Neural progenitor cell (in vitro differentiated cells): ENCODE measurements at regions not wholly inside any gene's neighbourhood (a gene's known extent, or its start where the extent isn't known, plus 50 kb on each side); places are given as distances from the start of the nearest gene placed in this dataset.

ENCODE experiments used
- DNase-seq: peaks from one replicate; pipeline ENCODE4 v3.0.0-alpha.2; 2016; ENCODE audit warnings: low spot score
- H2AFZ ChIP-seq: fragments of 200-600 bp; sonication (generic); replicated peaks from 2 replicates; pipeline ENCODE4 v1.6.1; 2016; ENCODE audit warnings: antibody characterized with exemption
- H3F3A ChIP-seq: fragments of 200-600 bp; sonication (generic); 2 replicates; pipeline ENCODE4 v1.6.1; 2016; ENCODE audit warnings: antibody characterized with exemption, low read depth
- H3K27ac ChIP-seq: fragments of 200-600 bp; sonication (generic); 2 replicates; pipeline ENCODE4 v1.5.1; 2016; ENCODE audit warnings: mild to moderate bottlenecking
- H3K27me3 ChIP-seq: fragments of 200-600 bp; sonication (generic); 2 replicates; pipeline ENCODE4 v1.6.1; 2016; ENCODE audit warnings: mild to moderate bottlenecking, moderate library complexity
- H3K36me3 ChIP-seq: fragments of 200-600 bp; sonication (generic); 2 replicates; pipeline ENCODE4 v1.5.1; 2016
- H3K4me1 ChIP-seq: fragments of 200-600 bp; sonication (generic); 2 replicates; pipeline ENCODE4 v1.6.1; 2016; ENCODE audit warnings: mixed run types
- H3K4me2 ChIP-seq: fragments of 200-600 bp; sonication (generic); 2 replicates; pipeline ENCODE4 v1.6.1; 2016
- H3K4me3 ChIP-seq: fragments of 200-600 bp; sonication (generic); 2 replicates; pipeline ENCODE4 v1.5.1; 2016
- H3K79me2 ChIP-seq: fragments of 200-600 bp; sonication (generic); 2 replicates; pipeline ENCODE4 v1.6.1; 2016; ENCODE audit warnings: low read depth
- H3K9ac ChIP-seq: fragments of 200-600 bp; sonication (generic); 2 replicates; pipeline ENCODE4 v1.6.1; 2016
- H3K9me3 ChIP-seq: fragments of 200-600 bp; sonication (generic); 2 replicates; pipeline ENCODE4 v1.5.1; 2016; ENCODE audit warnings: low read depth
- H4K20me1 ChIP-seq: fragments of 200-600 bp; sonication (generic); 2 replicates; pipeline ENCODE4 v1.6.1; 2016; ENCODE audit warnings: low read depth
- H3K27ac Mint-ChIP-seq: 3 replicates; pipeline ENCODE4 v1.8.0; 2021; ENCODE audit warnings: mixed read lengths
- H3K27me3 Mint-ChIP-seq: 2 replicates; pipeline ENCODE4 v1.8.0; 2022; ENCODE audit warnings: low read depth, mild to moderate bottlenecking, inconsistent platforms, moderate library complexity, mixed read lengths; ENCODE audit not compliant: insufficient read depth
- H3K36me3 Mint-ChIP-seq: 3 replicates; pipeline ENCODE4 v1.8.0; 2021; ENCODE audit warnings: mixed read lengths
- H3K4me1 Mint-ChIP-seq: 3 replicates; pipeline ENCODE4 v1.8.0; 2021; ENCODE audit warnings: mixed read lengths
- H3K4me3 Mint-ChIP-seq: 3 replicates; pipeline ENCODE4 v1.8.0; 2021; ENCODE audit warnings: mild to moderate bottlenecking, moderate library complexity, mixed read lengths
- H3K9me3 Mint-ChIP-seq: 3 replicates; pipeline ENCODE4 v1.8.0; 2020; ENCODE audit warnings: mixed read lengths
- CTCF ChIP-seq: fragments of 200-600 bp; sonication (generic); IDR thresholded peaks from 2 replicates; pipeline ENCODE4 v1.5.1; 2017; ENCODE audit warnings: antibody characterized with exemption, mild to moderate bottlenecking
- EZH2 ChIP-seq: fragments of 200-600 bp; sonication (generic); IDR thresholded peaks from 2 replicates; pipeline ENCODE4 v1.6.1; 2017; ENCODE audit warnings: antibody characterized with exemption, mild to moderate bottlenecking, moderate library complexity
- EZH2phosphoT487 ChIP-seq: fragments of 200-600 bp; sonication (generic); IDR thresholded peaks from 2 replicates; pipeline ENCODE4 v1.6.1; 2017; ENCODE audit warnings: antibody characterized with exemption

DNA sequence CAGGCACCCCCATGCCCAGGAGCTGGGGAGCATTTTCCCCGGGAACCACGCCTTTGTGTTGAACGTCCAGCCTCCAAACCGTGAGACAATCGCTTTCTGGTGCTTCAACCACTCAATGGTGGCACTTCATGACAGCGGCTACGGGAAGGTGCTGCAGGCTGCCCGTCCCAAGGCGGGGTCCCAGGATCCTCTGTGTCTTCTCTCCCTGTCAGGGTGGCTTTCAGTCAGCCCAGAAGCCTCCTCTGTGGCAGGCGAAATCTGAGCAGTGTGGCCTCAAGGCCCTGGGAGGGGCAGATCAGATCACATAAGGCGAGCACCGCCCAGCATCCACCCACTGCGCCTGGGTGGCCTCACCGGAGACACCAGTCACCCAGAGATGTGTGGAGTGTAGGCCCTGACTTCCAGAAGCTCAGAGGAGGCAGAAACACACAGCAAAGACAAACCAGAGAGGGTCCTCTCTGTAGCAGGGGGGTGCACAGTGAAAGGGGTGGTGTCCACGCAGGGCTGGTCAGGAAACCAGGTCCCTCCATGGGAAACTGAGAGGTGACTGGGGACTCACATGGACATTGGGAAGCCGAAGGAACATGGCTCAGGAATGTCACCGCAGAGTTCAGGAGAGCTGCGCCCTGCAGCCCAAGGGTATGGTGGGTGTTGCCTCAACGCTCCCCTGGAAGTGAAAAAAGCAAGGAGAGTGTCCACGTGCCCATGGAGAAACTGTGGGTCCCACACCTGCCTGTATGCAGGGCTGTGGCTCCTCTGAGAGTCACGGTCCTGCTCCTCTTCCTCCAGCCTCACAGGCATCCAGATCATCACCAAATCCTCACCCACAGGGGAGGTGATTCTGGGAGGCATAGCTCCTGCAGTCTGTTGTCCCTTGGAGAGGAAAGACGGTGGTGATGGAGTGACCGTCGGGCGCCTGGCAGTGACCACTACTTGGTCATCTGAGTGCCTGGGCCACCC is 1420.7 kb downstream of the TBC1D22A start:
- no peak overlapping the region for H2AFZ ChIP-seq

GRCh38 chr22:48182031-48182430 is 1419.6 kb downstream of the TBC1D22A start:
- no peaks in the 10 kb centered on the region for H3K36me3 Mint-ChIP-seq
- no peak for DNase-seq
- H3F3A ChIP-seq: no peaks in the 10 kb centered on the region
- no peak overlapping the region for H3K27ac Mint-ChIP-seq
- H3K36me3 ChIP-seq: no peaks in the 10 kb centered on the region
- no peak overlapping the region for H3K4me3 Mint-ChIP-seq
- H3K27ac ChIP-seq: no peak overlapping the region
- H3K9ac ChIP-seq: no peak overlapping the region
- H4K20me1 ChIP-seq: no peaks in the 10 kb centered on the region
- no peaks in the 10 kb centered on the region for H3K79me2 ChIP-seq
- H3K9me3 ChIP-seq: no peaks in the 10 kb centered on the region
- H3K4me1 ChIP-seq: peaks cover 3% of the 10 kb centered on the region
- no peak overlapping the region for H2AFZ ChIP-seq
- H3K27me3 ChIP-seq: no peaks in the 10 kb centered on the region
- H3K4me3 ChIP-seq: no peak overlapping the region
- peaks cover 3% of the 10 kb centered on the region for H3K9me3 Mint-ChIP-seq
- TF ChIP-seq CTCF (no peak), EZH2 (no peak), EZH2phosphoT487 (no peak)
- H3K4me2 ChIP-seq: no peak overlapping the region
- peaks cover 13% of the 10 kb centered on the region for H3K4me1 Mint-ChIP-seq
- peaks cover 2% of the 10 kb centered on the region for H3K27me3 Mint-ChIP-seq

More for the DNA sequence above, 1420.7 kb downstream of the TBC1D22A start:
- Histone ChIP-seq H3K4me1 (peaks cover 10% of the 10 kb centered on the region), H3K36me3 (no peaks in the 10 kb centered on the region), H3K9ac (no peak overlapping the region), H3K27ac (no peak overlapping the region), H3K9me3 (no peaks in the 10 kb centered on the region), H4K20me1 (no peaks in the 10 kb centered on the region), H3K4me3 (no peak overlapping the region), H3K27me3 (no peaks in the 10 kb centered on the region), H3K79me2 (no peaks in the 10 kb centered on the region), H3F3A (no peaks in the 10 kb centered on the region), H3K4me2 (no peak overlapping the region)
- Mint-ChIP-seq H3K4me1 (peaks cover 18% of the 10 kb centered on the region), H3K27ac (no peak overlapping the region), H3K4me3 (no peak overlapping the region), H3K9me3 (peaks cover 3% of the 10 kb centered on the region), H3K27me3 (peaks cover 3% of the 10 kb centered on the region), H3K36me3 (no peaks in the 10 kb centered on the region)
- DNase-seq: no peak
- no peak for TF ChIP-seq EZH2phosphoT487
- no peak for TF ChIP-seq EZH2
- TF ChIP-seq CTCF: no peak

- H3K9ac ChIP-seq: no peak overlapping the region
- no peaks in the 10 kb centered on the region for H3K79me2 ChIP-seq
- H3K27me3 ChIP-seq: no peaks in the 10 kb centered on the region
- Mint-ChIP-seq H3K9me3 (peaks cover 3% of the 10 kb centered on the region), H3K4me3 (no peak overlapping the region), H3K27ac (no peak overlapping the region), H3K36me3 (no peaks in the 10 kb centered on the region), H3K27me3 (peaks cover 2% of the 10 kb centered on the region), H3K4me1 (peaks cover 13% of the 10 kb centered on the region)
- H3F3A ChIP-seq: no peaks in the 10 kb centered on the region
- no peak overlapping the region for H3K4me2 ChIP-seq
- H4K20me1 ChIP-seq: no peaks in the 10 kb centered on the region
- DNase-seq: no peak
- no peaks in the 10 kb centered on the region for H3K4me1 ChIP-seq
- H3K4me3 ChIP-seq: no peak overlapping the region
- no peak overlapping the region for H2AFZ ChIP-seq
- no peak overlapping the region for H3K27ac ChIP-seq
- no peaks in the 10 kb centered on the region for H3K9me3 ChIP-seq
- TF ChIP-seq CTCF: no peak
- TF ChIP-seq EZH2: no peak
- TF ChIP-seq EZH2phosphoT487: no peak
- H3K36me3 ChIP-seq: no peaks in the 10 kb centered on the region
These were observed 1419.0 kb downstream of the TBC1D22A start for GRCh38 chr22:48181263-48181955.
